HCT116 (cell line): ENCODE measurements at regions not wholly inside any gene's neighbourhood (a gene's known extent, or its start where the extent isn't known, plus 50 kb on each side); places are given as distances from the start of the nearest gene placed in this dataset.

ENCODE experiments used
- EZH2 ChIP-seq: fragments of 200-600 bp; sonication (generic); IDR thresholded peaks from 2 replicates; pipeline ENCODE4 v1.6.1; 2017; ENCODE audit warnings: antibody characterized with exemption, mixed run types
- FOSL1 ChIP-seq: IDR thresholded peaks from 2 replicates; pipeline ENCODE4 v1.6.1; 2012; ENCODE audit warnings: low read depth
- JUND ChIP-seq: IDR thresholded peaks from 2 replicates; pipeline ENCODE4 v1.6.1; 2012
- POLR2A ChIP-seq: IDR thresholded peaks from 2 replicates; pipeline ENCODE4 v1.7.0; 2011; ENCODE audit warnings: borderline replicate concordance; ENCODE audit not compliant: insufficient read depth, insufficient read length; ENCODE audit errors: extremely low read depth
- SP1 ChIP-seq: IDR thresholded peaks from 2 replicates; pipeline ENCODE4 v1.6.1; 2012; ENCODE audit warnings: low read depth
- YY1 ChIP-seq: IDR thresholded peaks from 2 replicates; pipeline ENCODE4 v1.6.1; 2011; ENCODE audit warnings: low read length, low read depth, moderate library complexity, mild to moderate bottlenecking; ENCODE audit not compliant: insufficient replicate concordance; ENCODE audit errors: extremely low read depth
- ZFX ChIP-seq: fragments of 450-650 bp; IDR thresholded peaks from 2 replicates; pipeline ENCODE4 v1.6.1; 2017
- ZNF274 ChIP-seq: fragments of 200-500 bp; sonication (Bioruptor generic); IDR thresholded peaks from 2 replicates; pipeline ENCODE4 v1.6.1; 2014; ENCODE audit warnings: mild to moderate bottlenecking, low read depth, low read length, inconsistent platforms
- TF ChIP-seq, protein P1 (sequence below), 3 experiments: fragments of 200-600 bp in 1 of 3; sonication (generic) in 1 of 3; IDR thresholded peaks in 2 of 3; conservative IDR thresholded peaks in 1 of 3; 2 replicates each; pipeline ENCODE4 v1.5.1; 2012 to 2017; ENCODE audit warnings: low read depth in 2 of 3, low read length in 2 of 3, antibody characterized with exemption in 1 of 3, borderline replicate concordance in 1 of 3, control low read depth in 1 of 3, mild to moderate bottlenecking in 1 of 3, mixed read lengths in 1 of 3, mixed run types in 1 of 3, moderate library complexity in 1 of 3; ENCODE audit not compliant: insufficient read depth in 1 of 3
- TF ChIP-seq, protein P2 (sequence below): IDR thresholded peaks from 2 replicates; pipeline ENCODE4 v1.6.1; 2012; ENCODE audit warnings: low read depth
- TF ChIP-seq, protein P3 (sequence below): IDR thresholded peaks from 2 replicates; pipeline ENCODE4 v1.6.1; 2012
- TF ChIP-seq, protein P4 (sequence below): IDR thresholded peaks from 2 replicates; pipeline ENCODE4 v1.6.1; 2012

DNA sequence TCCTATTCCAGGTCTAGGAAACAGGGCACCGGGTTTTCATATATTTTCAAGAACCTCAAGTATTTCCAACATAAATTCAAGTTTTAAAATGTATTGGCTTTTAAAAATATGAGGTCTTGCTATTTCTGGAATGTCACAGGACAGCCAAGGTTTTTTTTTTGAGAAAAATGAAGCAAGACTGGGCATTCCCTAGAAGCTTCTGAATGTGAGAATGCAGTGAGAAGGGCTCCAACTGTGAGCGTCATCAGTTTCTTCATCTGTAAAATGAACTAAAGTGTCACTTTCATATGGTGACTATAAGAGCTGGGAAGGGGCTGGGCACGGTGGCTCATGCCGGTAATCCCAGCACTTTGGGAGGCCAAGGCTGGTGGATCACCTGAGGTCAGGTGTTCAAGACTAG lies 455.8 kb upstream of the MAF start:
- TF ChIP-seq POLR2A (no peak), SP1 (no peak), EZH2 (no peak), ZFX (no peak), YY1 (no peak), JUND (no peak), ZNF274 (no peak), FOSL1 (no peak)
- TF ChIP-seq, protein P1, sequence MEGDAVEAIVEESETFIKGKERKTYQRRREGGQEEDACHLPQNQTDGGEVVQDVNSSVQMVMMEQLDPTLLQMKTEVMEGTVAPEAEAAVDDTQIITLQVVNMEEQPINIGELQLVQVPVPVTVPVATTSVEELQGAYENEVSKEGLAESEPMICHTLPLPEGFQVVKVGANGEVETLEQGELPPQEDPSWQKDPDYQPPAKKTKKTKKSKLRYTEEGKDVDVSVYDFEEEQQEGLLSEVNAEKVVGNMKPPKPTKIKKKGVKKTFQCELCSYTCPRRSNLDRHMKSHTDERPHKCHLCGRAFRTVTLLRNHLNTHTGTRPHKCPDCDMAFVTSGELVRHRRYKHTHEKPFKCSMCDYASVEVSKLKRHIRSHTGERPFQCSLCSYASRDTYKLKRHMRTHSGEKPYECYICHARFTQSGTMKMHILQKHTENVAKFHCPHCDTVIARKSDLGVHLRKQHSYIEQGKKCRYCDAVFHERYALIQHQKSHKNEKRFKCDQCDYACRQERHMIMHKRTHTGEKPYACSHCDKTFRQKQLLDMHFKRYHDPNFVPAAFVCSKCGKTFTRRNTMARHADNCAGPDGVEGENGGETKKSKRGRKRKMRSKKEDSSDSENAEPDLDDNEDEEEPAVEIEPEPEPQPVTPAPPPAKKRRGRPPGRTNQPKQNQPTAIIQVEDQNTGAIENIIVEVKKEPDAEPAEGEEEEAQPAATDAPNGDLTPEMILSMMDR (IDR thresholded peaks at IDR 0.05 in 2 of 3, conservative IDR thresholded peaks at IDR 0.05 in 1 of 3; ENCODE audit: borderline replicate concordance in 1 of 3, insufficient read depth in 1 of 3, low read depth in 2 of 3, low read length in 2 of 3), result no peak
- TF ChIP-seq, protein P2, sequence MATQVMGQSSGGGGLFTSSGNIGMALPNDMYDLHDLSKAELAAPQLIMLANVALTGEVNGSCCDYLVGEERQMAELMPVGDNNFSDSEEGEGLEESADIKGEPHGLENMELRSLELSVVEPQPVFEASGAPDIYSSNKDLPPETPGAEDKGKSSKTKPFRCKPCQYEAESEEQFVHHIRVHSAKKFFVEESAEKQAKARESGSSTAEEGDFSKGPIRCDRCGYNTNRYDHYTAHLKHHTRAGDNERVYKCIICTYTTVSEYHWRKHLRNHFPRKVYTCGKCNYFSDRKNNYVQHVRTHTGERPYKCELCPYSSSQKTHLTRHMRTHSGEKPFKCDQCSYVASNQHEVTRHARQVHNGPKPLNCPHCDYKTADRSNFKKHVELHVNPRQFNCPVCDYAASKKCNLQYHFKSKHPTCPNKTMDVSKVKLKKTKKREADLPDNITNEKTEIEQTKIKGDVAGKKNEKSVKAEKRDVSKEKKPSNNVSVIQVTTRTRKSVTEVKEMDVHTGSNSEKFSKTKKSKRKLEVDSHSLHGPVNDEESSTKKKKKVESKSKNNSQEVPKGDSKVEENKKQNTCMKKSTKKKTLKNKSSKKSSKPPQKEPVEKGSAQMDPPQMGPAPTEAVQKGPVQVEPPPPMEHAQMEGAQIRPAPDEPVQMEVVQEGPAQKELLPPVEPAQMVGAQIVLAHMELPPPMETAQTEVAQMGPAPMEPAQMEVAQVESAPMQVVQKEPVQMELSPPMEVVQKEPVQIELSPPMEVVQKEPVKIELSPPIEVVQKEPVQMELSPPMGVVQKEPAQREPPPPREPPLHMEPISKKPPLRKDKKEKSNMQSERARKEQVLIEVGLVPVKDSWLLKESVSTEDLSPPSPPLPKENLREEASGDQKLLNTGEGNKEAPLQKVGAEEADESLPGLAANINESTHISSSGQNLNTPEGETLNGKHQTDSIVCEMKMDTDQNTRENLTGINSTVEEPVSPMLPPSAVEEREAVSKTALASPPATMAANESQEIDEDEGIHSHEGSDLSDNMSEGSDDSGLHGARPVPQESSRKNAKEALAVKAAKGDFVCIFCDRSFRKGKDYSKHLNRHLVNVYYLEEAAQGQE, result no peak
- TF ChIP-seq, protein P3, sequence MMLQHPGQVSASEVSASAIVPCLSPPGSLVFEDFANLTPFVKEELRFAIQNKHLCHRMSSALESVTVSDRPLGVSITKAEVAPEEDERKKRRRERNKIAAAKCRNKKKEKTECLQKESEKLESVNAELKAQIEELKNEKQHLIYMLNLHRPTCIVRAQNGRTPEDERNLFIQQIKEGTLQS, result no peak
- TF ChIP-seq, protein P4, sequence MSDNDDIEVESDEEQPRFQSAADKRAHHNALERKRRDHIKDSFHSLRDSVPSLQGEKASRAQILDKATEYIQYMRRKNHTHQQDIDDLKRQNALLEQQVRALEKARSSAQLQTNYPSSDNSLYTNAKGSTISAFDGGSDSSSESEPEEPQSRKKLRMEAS, result no peak
